GM12878 (cell line): ENCODE measurements at regions not wholly inside any gene's neighbourhood (a gene's known extent, or its start where the extent isn't known, plus 50 kb on each side); places are given as distances from the start of the nearest gene placed in this dataset.

Experiments
- ATAC-seq: fragments of 200-7000 bp; cut with Tn5 transposase; 3 replicates; pipeline ENCODE4 v1.9.1; 2020; ENCODE audit warnings: mild to moderate bottlenecking, moderate library complexity
- BruUV-seq: library from RNA; stranded (reverse); fragments of 400-500 nt; replicated peaks from 2 replicates; lab custom pipeline; 2021; lab: Mats Ljungman, UMichigan
- CTCF ChIA-PET: fragments of 300-600 bp; sonication (Branson Sonifier 250); formaldehyde crosslinking; extraction: SDS; loops from one replicate; lab custom pipeline; 2021; ENCODE audit warnings: inconsistent platforms; lab: Yijun Ruan, JAX
- POLR2A ChIA-PET: fragments of 350-600 bp; formaldehyde crosslinking; extraction: SDS; loops from one replicate; lab custom pipeline; 2021; ENCODE audit warnings: inconsistent platforms; lab: Charles Lee
- RAD21 ChIA-PET: fragments of 300-600 bp; sonication (Branson Sonifier 250); formaldehyde crosslinking; loops from one replicate; lab custom pipeline; 2023; ENCODE audit warnings: antibody characterized with exemption; ENCODE audit not compliant: unreplicated experiment; lab: Charles Lee
- SMC1A ChIA-PET: fragments of 300-600 bp; sonication (Branson Sonifier 250); formaldehyde crosslinking; loops from one replicate; lab custom pipeline; 2023; ENCODE audit not compliant: unreplicated experiment, uncharacterized antibody; lab: Charles Lee
- DNase-seq: peaks from one replicate; pipeline ENCODE4 v3.0.0-alpha.2; 2011; ENCODE audit warnings: low read depth, low spot score
- FAIRE-seq: peaks from 3 replicates; lab custom pipeline; 2011; peaks lifted over from hg19 to GRCh38; lab: Jason Lieb, UNC
- H2AFZ ChIP-seq: 2 replicates; pipeline ENCODE4 v1.6.0; 2011; ENCODE audit warnings: low read depth, low read length, control low read depth; ENCODE audit not compliant: control insufficient read depth
- H3K27ac ChIP-seq: 2 replicates; pipeline ENCODE4 v1.5.1; 2011; ENCODE audit warnings: control low read depth; ENCODE audit not compliant: control insufficient read depth, insufficient read depth
- H3K27me3 ChIP-seq, 2 experiments: replicated peaks in 1 of 2; 2 replicates each; pipeline versions ENCODE4 v1.6.0 to v1.6.1; 2011; ENCODE audit warnings: low read length in 1 of 2; ENCODE audit not compliant: control insufficient read depth in 2 of 2, insufficient read depth in 2 of 2
- H3K36me3 ChIP-seq, 2 experiments: 2 replicates each; pipeline ENCODE4 v1.5.1; 2011; ENCODE audit warnings: low read length in 1 of 2; ENCODE audit not compliant: control insufficient read depth in 2 of 2, insufficient read depth in 2 of 2
- H3K4me1 ChIP-seq: 2 replicates; pipeline ENCODE4 v1.6.1; 2011; ENCODE audit warnings: mild to moderate bottlenecking, low read length, moderate library complexity, mixed read lengths; ENCODE audit not compliant: control insufficient read depth, insufficient read depth
- H3K4me2 ChIP-seq: 2 replicates; pipeline ENCODE4 v1.6.0; 2011; ENCODE audit warnings: control low read depth; ENCODE audit not compliant: control insufficient read depth, insufficient read depth
- H3K4me3 ChIP-seq: fragments of 200-600 bp; sonication (generic); 2 replicates; pipeline ENCODE4 v1.5.1; 2016
- H3K79me2 ChIP-seq: 2 replicates; pipeline ENCODE4 v1.6.0; 2011; ENCODE audit warnings: low read length; ENCODE audit not compliant: control insufficient read depth, insufficient read depth
- H3K9ac ChIP-seq: 2 replicates; pipeline ENCODE4 v1.8.0; 2011; ENCODE audit warnings: low read length, control low read depth, mixed read lengths; ENCODE audit not compliant: control insufficient read depth, insufficient read depth
- H3K9me3 ChIP-seq: replicated peaks from 3 replicates; pipeline ENCODE4 v1.5.1; 2011; ENCODE audit warnings: mild to moderate bottlenecking, low read length; ENCODE audit not compliant: control insufficient read depth, insufficient read depth
- H4K20me1 ChIP-seq: 2 replicates; pipeline ENCODE4 v1.6.0; 2011; ENCODE audit not compliant: control insufficient read depth, insufficient read depth
- CEBPB ChIP-seq, 2 experiments: fragments of 150-350 bp in 1 of 2; IDR thresholded peaks; 2 replicates each; pipeline ENCODE4 v1.6.1; 2012 to 2014; ENCODE audit warnings: low read depth in 2 of 2, low read length in 2 of 2, borderline replicate concordance in 1 of 2, inconsistent platforms in 1 of 2
- CREB1 ChIP-seq: IDR thresholded peaks from 2 replicates; pipeline ENCODE4 v1.6.1; 2012; ENCODE audit warnings: low read depth, mild to moderate bottlenecking, inconsistent platforms
- GATAD2B ChIP-seq: fragments of 450-650 bp; conservative IDR thresholded peaks from 2 replicates; pipeline ENCODE4 v1.6.1; 2017; ENCODE audit warnings: low read depth, mild to moderate bottlenecking, moderate library complexity
- HDAC6 ChIP-seq: fragments of 200-600 bp; sonication (generic); IDR thresholded peaks from one replicate; pipeline ENCODE4 v1.8.0; 2017; ENCODE audit warnings: antibody characterized with exemption; ENCODE audit not compliant: unreplicated experiment
- HDGF ChIP-seq: fragments of 450-650 bp; IDR thresholded peaks from 2 replicates; pipeline ENCODE4 v1.6.1; 2016; ENCODE audit warnings: antibody characterized with exemption
- LARP7 ChIP-seq: fragments of 450-650 bp; IDR thresholded peaks from 2 replicates; pipeline ENCODE4 v1.6.1; 2017; ENCODE audit warnings: mild to moderate bottlenecking
- POLR2AphosphoS5 ChIP-seq: IDR thresholded peaks from 2 replicates; pipeline ENCODE4 v1.6.1; 2011; ENCODE audit warnings: mild to moderate bottlenecking, low read length, inconsistent platforms
- POU2F2 ChIP-seq: IDR thresholded peaks from 3 replicates; pipeline ENCODE4 v1.6.1; 2011; ENCODE audit warnings: low read depth, mild to moderate bottlenecking, low read length, borderline replicate concordance
- SIX5 ChIP-seq: IDR thresholded peaks from 2 replicates; pipeline ENCODE4 v1.6.1; 2011; ENCODE audit warnings: mild to moderate bottlenecking, low read depth, low read length, moderate library complexity; ENCODE audit not compliant: severe bottlenecking
- SMAD1 ChIP-seq: fragments of 450-650 bp; IDR thresholded peaks from 2 replicates; pipeline ENCODE4 v1.6.1; 2018; ENCODE audit warnings: mild to moderate bottlenecking, low read depth; ENCODE audit not compliant: partially characterized antibody
- TAF1 ChIP-seq: IDR thresholded peaks from 2 replicates; pipeline ENCODE4 v1.6.1; 2011; ENCODE audit warnings: mild to moderate bottlenecking, low read depth, low read length, borderline replicate concordance
- ZBED1 ChIP-seq: IDR thresholded peaks from 2 replicates; pipeline ENCODE4 v1.6.1; 2016; ENCODE audit warnings: borderline replicate concordance
- ZBTB11 ChIP-seq: fragments of 450-650 bp; formaldehyde crosslinking; IDR thresholded peaks from 2 replicates; pipeline ENCODE4 v1.5.0; 2022; ENCODE audit warnings: mild to moderate bottlenecking, missing genetic modification characterization
- ZZZ3 ChIP-seq: IDR thresholded peaks from 2 replicates; pipeline ENCODE4 v1.6.1; 2011; ENCODE audit warnings: low read depth; ENCODE audit not compliant: control insufficient read depth, insufficient read length
- WGBS: methylation state at CpG from one replicate; pipeline ENCODE4 v1.1.6; 2016; ENCODE audit warnings: low lambda C conversion rate; ENCODE audit not compliant: insufficient replicate concordance, insufficient coverage; ENCODE audit errors: missing lambda C conversion rate; 5-methylcytosine and 5-hydroxymethylcytosine counted together
- in situ Hi-C: fragments of 300-500 bp; cut with MboI; formaldehyde crosslinking; loops from 9 replicates; pipeline ENCODE4 v1.14.3; 2018; ENCODE audit warnings: mixed read lengths
- intact Hi-C: fragments of 100-400 bp; cut with micrococcal nuclease; formaldehyde crosslinking; loops from one replicate; pipeline ENCODE4 v1.14.2; 2022; ENCODE audit not compliant: unreplicated experiment
- TF ChIP-seq, protein P1 (sequence below): fragments of 450-650 bp; IDR thresholded peaks from 2 replicates; pipeline ENCODE4 v1.6.1; 2017; ENCODE audit warnings: mild to moderate bottlenecking, low read depth, inconsistent platforms; ENCODE audit not compliant: poor library complexity, severe bottlenecking

GRCh38 chr3:189118896-189119295, 52.9 kb upstream of the TPRG1 start (continued):
- TF ChIP-seq CEBPB (IDR thresholded peaks at IDR 0.05; ENCODE audit: borderline replicate concordance in 1 of 2, low read depth in 2 of 2, low read length in 2 of 2): no peak
- TF ChIP-seq, protein P1, sequence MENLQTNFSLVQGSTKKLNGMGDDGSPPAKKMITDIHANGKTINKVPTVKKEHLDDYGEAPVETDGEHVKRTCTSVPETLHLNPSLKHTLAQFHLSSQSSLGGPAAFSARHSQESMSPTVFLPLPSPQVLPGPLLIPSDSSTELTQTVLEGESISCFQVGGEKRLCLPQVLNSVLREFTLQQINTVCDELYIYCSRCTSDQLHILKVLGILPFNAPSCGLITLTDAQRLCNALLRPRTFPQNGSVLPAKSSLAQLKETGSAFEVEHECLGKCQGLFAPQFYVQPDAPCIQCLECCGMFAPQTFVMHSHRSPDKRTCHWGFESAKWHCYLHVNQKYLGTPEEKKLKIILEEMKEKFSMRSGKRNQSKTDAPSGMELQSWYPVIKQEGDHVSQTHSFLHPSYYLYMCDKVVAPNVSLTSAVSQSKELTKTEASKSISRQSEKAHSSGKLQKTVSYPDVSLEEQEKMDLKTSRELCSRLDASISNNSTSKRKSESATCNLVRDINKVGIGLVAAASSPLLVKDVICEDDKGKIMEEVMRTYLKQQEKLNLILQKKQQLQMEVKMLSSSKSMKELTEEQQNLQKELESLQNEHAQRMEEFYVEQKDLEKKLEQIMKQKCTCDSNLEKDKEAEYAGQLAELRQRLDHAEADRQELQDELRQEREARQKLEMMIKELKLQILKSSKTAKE: no peak
- no peak for TF ChIP-seq ZBTB11 (CRISPR knock-in tag)
- no peak for TF ChIP-seq SMAD1

DNA sequence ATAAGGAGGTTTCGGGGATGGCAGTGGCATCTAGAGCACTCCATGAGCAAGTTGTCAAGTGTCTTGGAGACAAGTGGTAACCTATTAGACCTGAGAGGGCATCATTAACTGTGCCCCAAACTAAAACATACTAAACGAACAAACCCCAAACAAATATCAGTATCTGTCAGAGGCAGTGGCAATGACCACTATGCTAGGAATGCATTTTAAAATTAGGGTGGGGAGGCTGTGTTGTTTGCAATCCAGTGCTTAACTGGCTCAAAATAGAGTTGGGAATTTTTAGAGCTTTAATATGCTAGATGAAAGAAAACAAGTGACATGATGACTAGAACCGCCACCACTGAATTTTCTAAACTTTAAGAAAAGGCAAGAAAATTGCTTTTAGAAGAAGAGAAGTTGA, 51.8 kb upstream of the TPRG1 start:
- SMC1A ChIA-PET: no interaction called here
- intact Hi-C loops (no loop called here), in situ Hi-C loops (no loop called here)
- Histone ChIP-seq H3K27ac (no peak overlapping the region), H4K20me1 (no peaks in the 10 kb centered on the region), H3K79me2 (no peaks in the 10 kb centered on the region), H3K4me1 (no peaks in the 10 kb centered on the region), H2AFZ (no peak overlapping the region), H3K4me3 (no peak overlapping the region), H3K9ac (no peak overlapping the region), H3K36me3 (no peaks in the 10 kb centered on the region), H3K4me2 (no peak overlapping the region), H3K27me3 (no peaks in the 10 kb centered on the region), H3K9me3 (no peaks in the 10 kb centered on the region)
- 47% methylated on average over 3 of the region's 3 CpGs for WGBS
- no TSS peak for BruUV-seq
- ATAC-seq (no peak), DNase-seq (no peak), FAIRE-seq (no peak)
- CTCF ChIA-PET: no interaction called here
- TF ChIP-seq LARP7 (no peak), SIX5 (no peak), POLR2AphosphoS5 (no peak), GATAD2B (no peak), POU2F2 (no peak), ZBED1 (no peak), CREB1 (no peak), ZZZ3 (no peak), HDGF (no peak), TAF1 (no peak), HDAC6 (no peak)
- POLR2A ChIA-PET: no interaction called here
- RAD21 ChIA-PET: no interaction called here
